LHCN-M2 (cell line): ENCODE measurements at regions not wholly inside any gene's neighbourhood (a gene's known extent, or its start where the extent isn't known, plus 50 kb on each side); places are given as distances from the start of the nearest gene placed in this dataset.

Experiments used
- DNase-seq: peaks from one replicate; pipeline ENCODE4 v3.0.0-alpha.2; 2012; ENCODE audit warnings: low read depth

GRCh38 chr15:61798631-61799030 is 261.6 kb downstream of the VPS13C start:
- no peak for DNase-seq

GRCh38 chr15:61796056-61796455 is 264.2 kb downstream of the VPS13C start:
- DNase-seq, result peak; percentile 76

- DNase-seq, result peak; percentile 80
These were observed 265.4 kb downstream of the VPS13C start for GRCh38 chr15:61794881-61795280.

- DNase-seq, result peak; percentile 46
These were observed 266.0 kb downstream of the VPS13C start for GRCh38 chr15:61794276-61794675.

- no peak for DNase-seq
These were observed 275.5 kb downstream of the VPS13C start for GRCh38 chr15:61784734-61785133.

- no peak for DNase-seq
These were observed 279.8 kb downstream of the VPS13C start for GRCh38 chr15:61780278-61780980.

GRCh38 chr15:61777689-61778088 is 282.6 kb downstream of the VPS13C start:
- DNase-seq, result no peak

GRCh38 chr15:61769557-61769956 is 290.7 kb downstream of the VPS13C start:
- no peak for DNase-seq

GRCh38 chr15:61768131-61768530 is 292.1 kb downstream of the VPS13C start:
- no peak for DNase-seq

- no peak for DNase-seq
These were observed 295.3 kb downstream of the VPS13C start for GRCh38 chr15:61764981-61765380.

- peak; percentile 2 for DNase-seq
These were observed 296.1 kb downstream of the VPS13C start for GRCh38 chr15:61764141-61764540.

GRCh38 chr15:61762676-61763075 is 297.6 kb downstream of the VPS13C start:
- DNase-seq, result no peak

GRCh38 chr15:61759639-61760038 is 300.6 kb downstream of the VPS13C start:
- no peak for DNase-seq

- no peak for DNase-seq
These were observed 304.0 kb downstream of the VPS13C start for GRCh38 chr15:61756071-61756820.

GRCh38 chr15:61755467-61755866 is 304.8 kb downstream of the VPS13C start:
- no peak for DNase-seq

GRCh38 chr15:61753018-61753710 is 307.1 kb downstream of the VPS13C start:
- no peak for DNase-seq

- no peak for DNase-seq
These were observed 308.2 kb downstream of the VPS13C start for GRCh38 chr15:61752001-61752400.

GRCh38 chr15:61750271-61751084 is 309.8 kb downstream of the VPS13C start:
- no peak for DNase-seq

- peak; percentile 64 for DNase-seq
These were observed 311.1 kb downstream of the VPS13C start for GRCh38 chr15:61749169-61749568.

GRCh38 chr15:61748529-61748928 is 311.7 kb downstream of the VPS13C start:
- DNase-seq, result peak; percentile 33

GRCh38 chr15:61746589-61746988 is 313.7 kb downstream of the VPS13C start:
- no peak for DNase-seq
